ENCODE measurements at regions not wholly inside any gene's neighbourhood (a gene's known extent, or its start where the extent isn't known, plus 50 kb on each side); places are given as distances from the start of the nearest gene placed in this dataset.

DNA sequence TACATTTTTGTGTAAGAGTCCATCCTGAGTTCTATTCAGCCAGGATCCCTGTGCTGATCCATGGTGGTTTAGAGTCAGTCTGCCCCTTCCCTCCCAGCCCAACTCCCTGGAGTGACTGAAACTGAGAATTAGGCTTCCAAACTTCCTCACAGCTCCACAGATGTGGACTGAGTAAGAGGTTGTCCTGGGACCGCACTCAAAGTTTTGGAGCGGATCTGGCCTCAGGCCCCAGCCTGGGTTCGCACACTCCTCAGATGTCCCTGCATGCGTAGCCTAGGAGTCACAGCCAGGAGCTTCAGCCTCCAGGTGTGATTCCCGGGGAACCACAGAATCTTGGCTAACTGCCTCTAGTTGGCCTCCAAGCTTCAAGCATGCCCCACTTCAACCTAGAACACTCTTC, 218.1 kb downstream of the C7orf25 start:
- TF ChIP-seq TAF1 (IDR thresholded peaks at IDR 0.05; ENCODE audit: low read depth, low read length) (no peak), POLR2A (IDR thresholded peaks at IDR 0.05; ENCODE audit: low read depth, low read length) (no peak), POLR2AphosphoS5 (IDR thresholded peaks at IDR 0.05; ENCODE audit: low read depth, low read length) (no peak), PAX5 (IDR thresholded peaks at IDR 0.05; ENCODE audit: insufficient read depth, low read length, severe bottlenecking) (no peak)
